Retinal pigment epithelial cell (primary cell): ENCODE measurements at regions not wholly inside any gene's neighbourhood (a gene's known extent, or its start where the extent isn't known, plus 50 kb on each side); places are given as distances from the start of the nearest gene placed in this dataset.

Experiments used
- DNase-seq: peaks from one replicate; pipeline ENCODE4 v3.0.0-alpha.2; 2010; ENCODE audit warnings: low read depth
- H3K4me3 ChIP-seq: 2 replicates; pipeline ENCODE4 v1.5.1; 2011; ENCODE audit warnings: mild to moderate bottlenecking, low read length, control low read depth, moderate library complexity
- TF ChIP-seq, protein P1 (sequence below): conservative IDR thresholded peaks from 2 replicates; pipeline ENCODE4 v1.5.1; 2011; ENCODE audit warnings: low read depth, low read length, control low read depth, inconsistent platforms

DNA sequence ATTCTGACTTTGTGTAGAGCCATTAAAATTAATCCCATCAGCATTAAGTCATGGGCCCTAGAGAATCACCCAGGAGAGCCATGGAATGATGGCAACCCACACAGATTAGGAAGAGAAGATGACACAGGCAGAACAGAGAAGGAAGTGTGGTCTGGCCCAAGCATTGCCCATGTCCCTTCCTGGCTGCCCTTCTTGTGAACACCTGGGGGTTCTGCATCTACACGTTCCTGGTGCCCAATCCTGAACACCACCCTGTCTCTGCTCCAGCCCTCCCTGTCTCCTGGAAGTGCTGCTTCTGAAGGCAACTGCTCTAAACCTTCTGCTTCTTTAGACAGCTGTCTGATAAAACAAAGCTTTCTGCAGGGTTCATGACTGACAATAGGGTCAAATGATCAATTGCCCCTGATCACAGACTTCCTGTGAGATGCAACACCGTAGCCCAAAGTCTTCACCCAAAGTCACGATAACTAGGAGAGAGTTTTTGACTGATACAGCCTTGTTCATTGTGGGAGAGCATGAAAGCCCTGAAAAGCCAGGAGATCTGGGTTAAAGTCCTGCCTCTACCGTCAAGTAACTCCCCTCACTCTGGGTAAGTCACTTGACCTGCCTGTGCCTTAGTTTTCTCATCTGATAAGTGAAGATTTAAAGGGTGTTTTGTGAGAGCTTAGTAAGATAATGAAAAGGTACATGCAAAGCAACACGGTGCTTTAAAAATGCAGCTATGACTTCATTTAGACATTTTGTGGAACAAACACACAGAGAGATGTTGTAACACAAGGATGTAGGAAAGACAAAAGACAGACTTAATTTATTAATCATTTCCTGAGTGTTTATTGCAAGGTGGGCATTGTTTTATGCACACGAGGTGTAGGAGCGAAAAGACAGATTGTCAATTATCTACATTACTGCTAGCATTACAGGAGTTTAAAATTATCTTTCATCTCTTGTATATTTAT, 291.2 kb upstream of the STXBP5 start:
- no peak overlapping the region for H3K4me3 ChIP-seq
- no peak for DNase-seq
- TF ChIP-seq, protein P1, sequence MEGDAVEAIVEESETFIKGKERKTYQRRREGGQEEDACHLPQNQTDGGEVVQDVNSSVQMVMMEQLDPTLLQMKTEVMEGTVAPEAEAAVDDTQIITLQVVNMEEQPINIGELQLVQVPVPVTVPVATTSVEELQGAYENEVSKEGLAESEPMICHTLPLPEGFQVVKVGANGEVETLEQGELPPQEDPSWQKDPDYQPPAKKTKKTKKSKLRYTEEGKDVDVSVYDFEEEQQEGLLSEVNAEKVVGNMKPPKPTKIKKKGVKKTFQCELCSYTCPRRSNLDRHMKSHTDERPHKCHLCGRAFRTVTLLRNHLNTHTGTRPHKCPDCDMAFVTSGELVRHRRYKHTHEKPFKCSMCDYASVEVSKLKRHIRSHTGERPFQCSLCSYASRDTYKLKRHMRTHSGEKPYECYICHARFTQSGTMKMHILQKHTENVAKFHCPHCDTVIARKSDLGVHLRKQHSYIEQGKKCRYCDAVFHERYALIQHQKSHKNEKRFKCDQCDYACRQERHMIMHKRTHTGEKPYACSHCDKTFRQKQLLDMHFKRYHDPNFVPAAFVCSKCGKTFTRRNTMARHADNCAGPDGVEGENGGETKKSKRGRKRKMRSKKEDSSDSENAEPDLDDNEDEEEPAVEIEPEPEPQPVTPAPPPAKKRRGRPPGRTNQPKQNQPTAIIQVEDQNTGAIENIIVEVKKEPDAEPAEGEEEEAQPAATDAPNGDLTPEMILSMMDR: no peak

DNA sequence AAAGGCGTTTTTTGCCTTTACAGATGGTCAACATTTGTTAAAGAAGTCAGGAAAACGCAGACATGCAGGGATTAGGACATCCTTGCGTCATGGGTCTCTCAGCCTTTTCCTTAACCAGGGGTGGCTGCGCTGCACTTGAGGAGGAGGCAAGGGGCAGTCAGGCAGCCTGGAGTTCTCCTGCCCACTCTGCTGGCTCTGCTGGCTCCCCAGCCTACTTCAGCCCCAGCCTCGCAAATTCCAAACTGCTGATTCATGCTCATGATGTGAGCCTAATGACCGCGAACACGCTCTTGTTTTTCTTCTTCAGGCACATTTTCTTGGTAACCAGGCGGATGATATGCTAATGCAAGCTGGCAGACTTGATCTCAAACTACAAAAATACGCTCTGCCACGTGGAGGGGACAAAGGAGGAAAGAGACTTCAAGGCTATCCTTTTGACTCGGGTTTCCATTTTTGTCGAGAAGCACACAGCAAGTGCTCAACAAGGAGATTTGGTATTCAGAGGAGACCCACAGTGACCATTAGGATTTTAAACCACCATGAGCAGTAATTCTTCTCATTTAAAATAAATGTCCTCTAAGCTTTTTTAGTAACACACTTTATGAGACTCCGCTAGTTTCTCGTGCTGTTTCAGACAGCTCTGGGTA, 290.3 kb upstream of the STXBP5 start:
- H3K4me3 ChIP-seq: peak overlapping the region; percentile 36
- peak; percentile 99 for DNase-seq
- TF ChIP-seq, protein P1: no peak

DNA sequence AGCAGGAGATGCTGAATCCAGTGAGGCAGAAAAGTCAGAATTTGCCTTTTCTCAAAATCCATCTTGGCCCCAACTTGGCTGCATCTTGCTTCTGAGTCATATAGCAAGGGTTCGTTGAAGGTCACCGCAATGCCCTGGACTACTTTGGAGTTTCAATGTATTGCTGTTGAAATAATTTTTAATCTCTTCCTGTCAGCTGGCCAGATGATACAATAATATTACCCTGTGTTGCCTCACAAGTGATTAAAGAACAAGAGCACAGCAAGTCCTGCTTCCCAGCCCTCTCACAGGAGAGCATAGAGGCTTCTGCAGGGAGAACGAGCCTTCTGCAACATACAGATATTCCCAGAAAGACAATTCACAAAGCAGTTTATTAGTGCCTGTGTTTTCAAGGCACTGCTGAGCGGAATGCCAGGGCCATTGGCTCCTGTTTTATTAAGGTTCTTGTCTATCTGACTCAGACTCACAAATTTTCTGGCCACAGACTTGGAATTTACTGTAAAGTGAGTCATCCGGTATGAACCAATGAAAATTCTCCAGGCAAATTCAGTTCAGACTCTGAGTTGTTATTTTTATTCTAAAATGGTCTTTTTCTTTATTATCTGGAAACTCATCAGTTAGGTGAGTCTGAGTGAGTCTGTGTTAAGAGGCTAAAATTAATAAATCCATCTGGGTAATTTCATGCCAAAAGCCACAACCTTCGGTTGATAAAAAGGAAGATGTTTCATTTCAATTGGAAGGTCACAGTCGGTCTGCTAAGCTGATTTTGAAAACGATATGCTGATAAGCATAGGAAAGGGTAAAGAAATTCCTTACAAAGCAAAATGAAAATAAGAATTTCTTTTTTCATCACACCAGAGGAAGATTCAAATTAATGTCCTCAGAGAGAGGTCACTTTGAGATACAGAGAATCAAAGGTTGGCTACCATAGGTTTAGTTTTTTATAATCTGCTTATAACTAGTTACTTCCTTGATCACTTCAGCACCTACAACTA, 289.4 kb upstream of the STXBP5 start:
- H3K4me3 ChIP-seq: peak overlapping the region; percentile 36
- TF ChIP-seq, protein P1: no peak
- DNase-seq: peak; percentile 96

DNA sequence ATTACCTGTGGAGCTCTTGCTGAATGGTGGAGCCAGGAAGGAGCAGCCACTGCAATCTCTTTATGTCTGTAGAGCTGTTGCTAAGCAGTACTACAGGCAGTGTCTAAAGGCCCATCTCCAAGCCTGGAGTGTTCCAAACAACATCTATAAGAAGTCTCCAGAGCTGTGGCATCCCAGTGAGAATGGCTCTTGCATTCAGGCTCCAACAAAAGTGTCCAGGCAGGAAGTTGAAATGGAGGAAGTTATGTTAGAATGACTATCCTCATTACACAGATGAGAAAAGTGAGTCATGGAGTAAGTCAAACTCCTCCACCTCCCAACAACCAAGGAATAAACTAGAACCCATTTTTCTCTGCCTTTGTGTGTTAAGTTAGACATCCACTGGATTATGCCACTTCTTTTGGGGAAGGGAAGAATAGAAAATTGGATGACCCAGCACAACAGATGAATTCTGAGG, 288.5 kb upstream of the STXBP5 start:
- TF ChIP-seq, protein P1: no peak
- no peak for DNase-seq
- peak overlapping the region; percentile 30 for H3K4me3 ChIP-seq

DNA sequence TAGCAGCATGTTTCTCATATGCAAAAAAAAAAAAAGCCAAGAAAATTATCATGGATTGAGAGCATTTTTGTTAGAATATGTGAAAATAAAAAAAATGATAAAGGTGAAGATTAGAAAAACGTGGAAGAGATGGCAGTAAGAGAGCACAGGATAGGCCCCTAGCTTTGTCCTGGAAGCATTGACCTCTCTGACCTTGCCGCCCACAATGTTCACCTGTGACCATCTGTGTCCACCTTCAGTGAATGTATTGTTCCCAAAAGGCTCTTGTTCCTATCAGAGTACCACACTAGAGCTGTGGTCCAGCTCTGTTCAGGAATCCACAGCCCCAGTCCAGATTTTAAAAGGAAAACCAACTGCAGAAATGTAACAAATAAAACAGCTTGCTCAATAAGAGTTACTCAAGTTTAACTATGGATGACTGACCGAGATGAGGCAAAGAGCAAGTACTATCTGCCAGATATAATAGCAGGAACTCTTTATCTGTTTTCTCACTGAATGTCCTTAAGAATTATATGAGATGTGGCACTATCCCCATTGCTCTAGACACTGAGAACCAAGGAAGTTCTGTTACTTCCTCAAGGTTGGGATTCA, 287.7 kb upstream of the STXBP5 start:
- TF ChIP-seq, protein P1: no peak
- no peak overlapping the region for H3K4me3 ChIP-seq
- DNase-seq: no peak

DNA sequence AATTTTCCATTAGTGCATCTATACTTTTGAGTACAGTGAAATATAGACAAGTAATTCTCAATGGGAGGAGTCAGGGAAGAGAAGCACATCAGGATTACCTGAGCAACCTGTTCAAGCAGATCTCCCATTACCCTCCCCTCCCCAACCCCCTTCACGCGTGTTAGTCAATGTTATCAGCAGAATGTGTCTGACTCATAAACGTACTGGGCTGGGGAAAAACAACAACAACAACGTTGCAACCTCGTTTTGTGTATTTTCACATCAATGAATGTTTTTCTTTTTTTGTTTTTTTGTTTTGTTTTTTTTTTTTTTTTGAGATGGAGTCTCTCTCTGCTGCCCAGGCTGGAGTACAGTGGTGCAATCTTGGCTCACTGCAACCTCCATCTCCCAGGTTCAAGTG, 287.0 kb upstream of the STXBP5 start:
- no peak overlapping the region for H3K4me3 ChIP-seq
- no peak for DNase-seq
- TF ChIP-seq, protein P1: no peak
